DOHH2 (cell line): ENCODE measurements at regions not wholly inside any gene's neighbourhood (a gene's known extent, or its start where the extent isn't known, plus 50 kb on each side); places are given as distances from the start of the nearest gene placed in this dataset.

Experiments
- H3F3A ChIP-seq: fragments of 200-600 bp; sonication (generic), shearing (Covaris generic); 2 replicates; pipeline ENCODE4 v1.6.0; 2016; ENCODE audit warnings: antibody characterized with exemption, mild to moderate bottlenecking; ENCODE audit not compliant: control insufficient read depth, insufficient read depth
- H3K27ac ChIP-seq: fragments of 200-600 bp; sonication (generic); 2 replicates; pipeline ENCODE4 v1.5.1; 2014; ENCODE audit warnings: low read depth, mild to moderate bottlenecking, low read length, moderate library complexity
- H3K27me3 ChIP-seq: fragments of 200-600 bp; sonication (generic); 2 replicates; pipeline ENCODE4 v1.6.1; 2014; ENCODE audit warnings: mild to moderate bottlenecking, low read length, mixed read lengths; ENCODE audit not compliant: control insufficient read depth
- H3K36me3 ChIP-seq: fragments of 200-600 bp; sonication (generic); 2 replicates; pipeline ENCODE4 v1.6.1; 2014; ENCODE audit warnings: mild to moderate bottlenecking, low read length, moderate library complexity, mixed read lengths; ENCODE audit not compliant: control insufficient read depth
- H3K4me1 ChIP-seq: fragments of 200-600 bp; sonication (generic); 2 replicates; pipeline ENCODE4 v1.6.1; 2014; ENCODE audit warnings: mild to moderate bottlenecking, low read length, mixed read lengths; ENCODE audit not compliant: control insufficient read depth
- H3K4me2 ChIP-seq: fragments of 200-600 bp; sonication (generic); 2 replicates; pipeline ENCODE4 v1.6.0; 2014; ENCODE audit warnings: mild to moderate bottlenecking, low read length, moderate library complexity
- H3K4me3 ChIP-seq: fragments of 200-600 bp; sonication (generic); 2 replicates; pipeline ENCODE4 v1.5.1; 2014; ENCODE audit warnings: mild to moderate bottlenecking, low read length, mixed read lengths
- H3K79me2 ChIP-seq: fragments of 200-600 bp; sonication (generic); 2 replicates; pipeline ENCODE4 v1.6.1; 2014; ENCODE audit warnings: mild to moderate bottlenecking, low read length, mixed read lengths; ENCODE audit not compliant: control insufficient read depth
- H3K9me2 ChIP-seq: fragments of 200-600 bp; sonication (generic); replicated peaks from 2 replicates; pipeline ENCODE4 v1.6.1; 2014; ENCODE audit warnings: mild to moderate bottlenecking, low read length, mixed read lengths; ENCODE audit not compliant: control insufficient read depth
- H3K9me3 ChIP-seq: fragments of 200-600 bp; sonication (generic); 2 replicates; pipeline ENCODE4 v1.6.1; 2014; ENCODE audit warnings: antibody characterized with exemption, low read length, mixed read lengths; ENCODE audit not compliant: control insufficient read depth, insufficient read depth
- H4K20me1 ChIP-seq: fragments of 200-600 bp; sonication (generic); 2 replicates; pipeline ENCODE4 v1.6.0; 2014; ENCODE audit warnings: low read depth, mild to moderate bottlenecking, antibody characterized with exemption, low read length, moderate library complexity; ENCODE audit not compliant: control insufficient read depth, insufficient read depth
- EZH2phosphoT487 ChIP-seq: fragments of 200-600 bp; sonication (generic); IDR thresholded peaks from 2 replicates; pipeline ENCODE4 v1.6.1; 2017; ENCODE audit warnings: borderline replicate concordance, mild to moderate bottlenecking, antibody characterized with exemption, low read length, moderate library complexity, mixed read lengths
- TF ChIP-seq, protein P1 (sequence below): fragments of 200-600 bp; sonication (generic); IDR thresholded peaks from one replicate; pipeline ENCODE4 v1.5.1; 2014; ENCODE audit warnings: antibody characterized with exemption, mild to moderate bottlenecking, low read depth, low read length; ENCODE audit not compliant: poor library complexity, severe bottlenecking

DNA sequence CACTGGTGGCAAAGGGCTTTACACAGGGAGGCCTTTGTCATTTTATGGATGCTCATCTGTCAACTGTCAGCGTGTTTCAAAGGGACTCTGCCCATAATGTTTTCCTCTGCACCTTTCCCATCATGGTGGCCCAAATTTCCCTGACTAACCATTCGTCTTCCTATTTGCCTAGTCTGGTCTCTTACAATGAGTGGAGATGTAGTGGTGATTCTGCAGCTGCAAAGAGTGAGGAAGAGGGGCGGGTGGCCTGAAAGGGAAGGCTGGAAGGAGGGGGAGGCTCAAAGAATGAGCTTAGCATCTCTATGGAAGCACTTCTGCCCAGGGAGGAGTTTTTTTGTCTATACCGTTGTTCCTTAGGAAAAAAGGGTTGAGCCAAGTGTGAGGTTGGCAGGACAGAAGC, 447.5 kb downstream of the NKX6-1 start:
- Histone ChIP-seq H3K9me3 (no peaks in the 10 kb centered on the region), H3K4me1 (no peaks in the 10 kb centered on the region), H4K20me1 (no peaks in the 10 kb centered on the region), H3K79me2 (no peaks in the 10 kb centered on the region), H3K27me3 (no peaks in the 10 kb centered on the region), H3F3A (no peaks in the 10 kb centered on the region), H3K36me3 (no peaks in the 10 kb centered on the region), H3K4me2 (no peak overlapping the region), H3K4me3 (no peak overlapping the region), H3K9me2 (no peaks in the 10 kb centered on the region), H3K27ac (no peak overlapping the region)
- no peak for TF ChIP-seq EZH2phosphoT487
- TF ChIP-seq, protein P1, sequence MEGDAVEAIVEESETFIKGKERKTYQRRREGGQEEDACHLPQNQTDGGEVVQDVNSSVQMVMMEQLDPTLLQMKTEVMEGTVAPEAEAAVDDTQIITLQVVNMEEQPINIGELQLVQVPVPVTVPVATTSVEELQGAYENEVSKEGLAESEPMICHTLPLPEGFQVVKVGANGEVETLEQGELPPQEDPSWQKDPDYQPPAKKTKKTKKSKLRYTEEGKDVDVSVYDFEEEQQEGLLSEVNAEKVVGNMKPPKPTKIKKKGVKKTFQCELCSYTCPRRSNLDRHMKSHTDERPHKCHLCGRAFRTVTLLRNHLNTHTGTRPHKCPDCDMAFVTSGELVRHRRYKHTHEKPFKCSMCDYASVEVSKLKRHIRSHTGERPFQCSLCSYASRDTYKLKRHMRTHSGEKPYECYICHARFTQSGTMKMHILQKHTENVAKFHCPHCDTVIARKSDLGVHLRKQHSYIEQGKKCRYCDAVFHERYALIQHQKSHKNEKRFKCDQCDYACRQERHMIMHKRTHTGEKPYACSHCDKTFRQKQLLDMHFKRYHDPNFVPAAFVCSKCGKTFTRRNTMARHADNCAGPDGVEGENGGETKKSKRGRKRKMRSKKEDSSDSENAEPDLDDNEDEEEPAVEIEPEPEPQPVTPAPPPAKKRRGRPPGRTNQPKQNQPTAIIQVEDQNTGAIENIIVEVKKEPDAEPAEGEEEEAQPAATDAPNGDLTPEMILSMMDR = no peak

DNA sequence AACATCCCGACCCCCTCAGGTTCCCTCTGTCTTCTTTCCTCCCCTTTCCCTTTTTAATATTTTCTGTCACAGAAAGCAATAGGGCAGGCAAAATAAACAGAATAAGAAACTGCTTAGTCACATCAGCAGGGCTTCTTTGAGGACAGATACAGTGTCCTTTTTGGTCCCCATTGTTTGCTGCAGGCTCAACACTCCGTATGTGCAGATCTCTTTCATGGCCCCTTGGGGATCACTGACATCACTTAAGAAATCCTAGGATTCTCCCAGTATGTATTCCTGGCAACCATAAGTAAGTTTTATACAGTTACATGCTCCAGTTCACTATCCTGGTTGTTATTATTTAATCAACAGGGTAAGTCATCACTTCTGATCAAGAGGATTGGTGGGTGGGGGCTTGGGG, 448.0 kb downstream of the NKX6-1 start:
- no peaks in the 10 kb centered on the region for H3K36me3 ChIP-seq
- H4K20me1 ChIP-seq = no peaks in the 10 kb centered on the region
- no peaks in the 10 kb centered on the region for H3F3A ChIP-seq
- no peak overlapping the region for H3K4me3 ChIP-seq
- no peaks in the 10 kb centered on the region for H3K79me2 ChIP-seq
- TF ChIP-seq, protein P1 = no peak
- no peak for TF ChIP-seq EZH2phosphoT487
- no peaks in the 10 kb centered on the region for H3K9me2 ChIP-seq
- H3K4me1 ChIP-seq = no peaks in the 10 kb centered on the region
- H3K27ac ChIP-seq = no peak overlapping the region
- no peaks in the 10 kb centered on the region for H3K27me3 ChIP-seq
- no peaks in the 10 kb centered on the region for H3K9me3 ChIP-seq
- H3K4me2 ChIP-seq = no peak overlapping the region

DNA sequence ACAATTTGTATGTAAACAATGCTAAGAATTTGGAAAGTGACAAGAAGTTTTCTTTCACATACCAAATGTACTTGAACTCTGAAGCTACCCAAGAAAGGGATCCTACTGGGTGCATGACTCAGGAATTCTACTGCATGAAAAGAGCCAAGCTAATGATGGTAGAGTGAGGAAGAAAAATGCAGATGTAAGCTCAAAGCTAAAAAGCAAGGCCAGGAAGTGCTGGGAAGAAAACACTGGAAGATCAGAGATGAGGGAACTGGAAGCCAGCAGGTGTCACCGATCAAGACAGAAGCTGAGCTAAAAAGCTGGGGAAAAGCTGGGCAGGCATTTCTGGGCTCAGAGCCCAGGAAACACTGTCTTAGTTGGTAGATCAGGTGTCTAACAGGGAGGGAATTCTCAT, 449.1 kb downstream of the NKX6-1 start:
- Histone ChIP-seq H3K36me3 (no peaks in the 10 kb centered on the region), H3K9me3 (no peaks in the 10 kb centered on the region), H3K79me2 (no peaks in the 10 kb centered on the region), H3K27ac (no peak overlapping the region), H3K9me2 (no peaks in the 10 kb centered on the region), H3F3A (no peaks in the 10 kb centered on the region), H3K4me3 (no peak overlapping the region), H4K20me1 (no peaks in the 10 kb centered on the region), H3K4me1 (no peaks in the 10 kb centered on the region), H3K27me3 (no peaks in the 10 kb centered on the region), H3K4me2 (no peak overlapping the region)
- no peak for TF ChIP-seq EZH2phosphoT487
- TF ChIP-seq, protein P1 = no peak

DNA sequence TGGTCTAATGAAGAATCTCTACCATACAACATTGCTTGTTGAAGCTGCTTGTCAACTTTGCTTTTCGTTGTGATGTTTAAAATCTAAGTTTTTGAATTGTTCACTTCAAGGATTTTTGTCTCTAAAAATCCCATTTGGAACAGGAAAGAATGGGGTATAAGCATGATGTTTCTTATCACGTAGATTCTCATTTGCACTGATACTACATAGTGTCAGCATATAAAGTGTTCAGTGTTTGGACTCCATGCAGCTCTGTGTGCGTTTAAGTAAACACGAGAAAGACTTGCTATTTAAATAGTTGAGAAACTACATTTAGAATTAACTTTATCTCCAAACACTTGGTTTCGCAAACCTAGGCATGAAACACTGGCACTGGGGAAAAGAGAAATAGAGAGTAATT, 452.5 kb downstream of the NKX6-1 start:
- no peaks in the 10 kb centered on the region for H3F3A ChIP-seq
- H3K36me3 ChIP-seq = no peaks in the 10 kb centered on the region
- H3K4me3 ChIP-seq = no peak overlapping the region
- no peak overlapping the region for H3K27ac ChIP-seq
- no peak for TF ChIP-seq EZH2phosphoT487
- TF ChIP-seq, protein P1 = no peak
- no peaks in the 10 kb centered on the region for H3K27me3 ChIP-seq
- no peaks in the 10 kb centered on the region for H3K79me2 ChIP-seq
- no peaks in the 10 kb centered on the region for H4K20me1 ChIP-seq
- H3K4me1 ChIP-seq = no peaks in the 10 kb centered on the region
- no peaks in the 10 kb centered on the region for H3K9me3 ChIP-seq
- H3K4me2 ChIP-seq = no peak overlapping the region
- no peaks in the 10 kb centered on the region for H3K9me2 ChIP-seq
